Liver (tissue), 7 donors: ENCODE measurements at regions not wholly inside any gene's neighbourhood (a gene's known extent, or its start where the extent isn't known, plus 50 kb on each side); places are given as distances from the start of the nearest gene placed in this dataset.

ENCODE experiments used
- DNase-seq: peaks from one replicate; pipeline ENCODE4 v3.0.0-alpha.2; 2017; ENCODE audit warnings: low spot score
- H3K27ac ChIP-seq, 2 donors: one replicate each; pipeline ENCODE4 v1.7.0; 2013; ENCODE audit warnings: inconsistent platforms in 2 of 2, low read length in 2 of 2, control low read depth in 1 of 2, low read depth in 1 of 2, mild to moderate bottlenecking in 1 of 2
- H3K27me3 ChIP-seq, 4 donors: one replicate each; pipeline versions ENCODE4 v1.6.1 to v1.7.0; 2013; ENCODE audit warnings: low read length in 3 of 4, inconsistent platforms in 1 of 4, mild to moderate bottlenecking in 1 of 4, moderate library complexity in 1 of 4; ENCODE audit not compliant: control insufficient read depth in 4 of 4, insufficient read depth in 4 of 4
- H3K36me3 ChIP-seq, 4 donors: one replicate each; pipeline versions ENCODE4 v1.6.1 to v1.7.0; 2013; ENCODE audit warnings: low read length in 3 of 4, mild to moderate bottlenecking in 3 of 4, low read depth in 1 of 4, moderate library complexity in 1 of 4; ENCODE audit not compliant: control insufficient read depth in 4 of 4, insufficient read depth in 3 of 4
- H3K4me1 ChIP-seq, 4 donors: one replicate each; pipeline versions ENCODE4 v1.6.1 to v1.7.0; 2013; ENCODE audit warnings: low read length in 3 of 4, mild to moderate bottlenecking in 3 of 4, moderate library complexity in 1 of 4; ENCODE audit not compliant: control insufficient read depth in 4 of 4, insufficient read depth in 4 of 4
- H3K4me3 ChIP-seq, 3 donors: one replicate each; pipeline versions ENCODE4 v1.6.1 to v1.7.0; 2013; ENCODE audit warnings: low read length in 3 of 3, control low read depth in 1 of 3, low read depth in 1 of 3, mild to moderate bottlenecking in 1 of 3
- H3K9ac ChIP-seq, 2 donors: one replicate each; pipeline ENCODE4 v1.7.0; 2013; ENCODE audit warnings: low read length in 2 of 2, mild to moderate bottlenecking in 2 of 2, moderate library complexity in 2 of 2, control low read depth in 1 of 2, low read depth in 1 of 2
- H3K9me3 ChIP-seq, 4 donors: one replicate each; pipeline versions ENCODE4 v1.6.1 to v1.7.0; 2013; ENCODE audit warnings: low read length in 3 of 4; ENCODE audit not compliant: control insufficient read depth in 4 of 4
- EGR1 ChIP-seq, 2 donors: IDR thresholded peaks; 2 replicates each; pipeline ENCODE4 v1.6.1; 2016 to 2018; ENCODE audit warnings: antibody characterized with exemption in 2 of 2, low read depth in 2 of 2
- FOXA1 ChIP-seq: IDR thresholded peaks from 2 replicates; pipeline ENCODE4 v1.6.1; 2016; ENCODE audit warnings: antibody characterized with exemption
- FOXA2 ChIP-seq: IDR thresholded peaks from 2 replicates; pipeline ENCODE4 v1.6.1; 2016; ENCODE audit warnings: antibody characterized with exemption
- GABPA ChIP-seq, 2 donors: IDR thresholded peaks in 1 of 2; conservative IDR thresholded peaks in 1 of 2; 2 replicates each; pipeline ENCODE4 v1.6.1; 2016; ENCODE audit warnings: antibody characterized with exemption in 2 of 2, mild to moderate bottlenecking in 1 of 2, moderate library complexity in 1 of 2
- HNF4A ChIP-seq, 2 donors: conservative IDR thresholded peaks; 2 replicates each; pipeline ENCODE4 v1.6.1; 2016; ENCODE audit warnings: antibody characterized with exemption in 2 of 2, mild to moderate bottlenecking in 2 of 2
- HNF4G ChIP-seq: IDR thresholded peaks from 2 replicates; pipeline ENCODE4 v1.6.1; 2016; ENCODE audit warnings: antibody characterized with exemption
- JUND ChIP-seq, 2 donors: IDR thresholded peaks; 2 replicates each; pipeline ENCODE4 v1.6.1; 2016; ENCODE audit warnings: antibody characterized with exemption in 2 of 2
- NR2F2 ChIP-seq: IDR thresholded peaks from 2 replicates; pipeline ENCODE4 v1.6.1; 2016; ENCODE audit warnings: antibody characterized with exemption
- RAD21 ChIP-seq, 2 donors: IDR thresholded peaks; 2 replicates each; pipeline ENCODE4 v1.6.1; 2016; ENCODE audit warnings: antibody characterized with exemption in 2 of 2, mild to moderate bottlenecking in 2 of 2
- RXRA ChIP-seq, 2 donors: IDR thresholded peaks; 2 replicates each; pipeline ENCODE4 v1.6.1; 2017 to 2018; ENCODE audit warnings: antibody characterized with exemption in 2 of 2, mild to moderate bottlenecking in 1 of 2
- SP1 ChIP-seq: IDR thresholded peaks from 2 replicates; pipeline ENCODE4 v1.6.1; 2018; ENCODE audit warnings: antibody characterized with exemption, mild to moderate bottlenecking
- TAF1 ChIP-seq: conservative IDR thresholded peaks from 2 replicates; pipeline ENCODE4 v1.6.1; 2016; ENCODE audit warnings: antibody characterized with exemption, mild to moderate bottlenecking
- YY1 ChIP-seq: IDR thresholded peaks from 2 replicates; pipeline ENCODE4 v1.6.1; 2016; ENCODE audit warnings: antibody characterized with exemption, mild to moderate bottlenecking
- WGBS: extraction: QIAGEN DNeasy Blood & Tissue Kit; methylation state at CpG from one replicate; pipeline ENCODE4 v1.1.7; 2013; 5-methylcytosine and 5-hydroxymethylcytosine counted together
- TF ChIP-seq, protein P1 (sequence below): IDR thresholded peaks from 2 replicates; pipeline ENCODE4 v1.6.1; 2016; ENCODE audit warnings: antibody characterized with exemption, mild to moderate bottlenecking
- TF ChIP-seq, protein P2 (sequence below): IDR thresholded peaks from 2 replicates; pipeline ENCODE4 v1.6.1; 2016; ENCODE audit warnings: antibody characterized with exemption
- TF ChIP-seq, protein P3 (sequence below): IDR thresholded peaks from 2 replicates; pipeline ENCODE4 v1.6.1; 2016; ENCODE audit warnings: antibody characterized with exemption
- TF ChIP-seq, protein P4 (sequence below): IDR thresholded peaks from 2 replicates; pipeline ENCODE4 v1.6.1; 2016; ENCODE audit warnings: antibody characterized with exemption
- donor health status: healthy.
- donor health status: healthy.
- donor health status: healthy.
- donor health status: healthy.

DNA sequence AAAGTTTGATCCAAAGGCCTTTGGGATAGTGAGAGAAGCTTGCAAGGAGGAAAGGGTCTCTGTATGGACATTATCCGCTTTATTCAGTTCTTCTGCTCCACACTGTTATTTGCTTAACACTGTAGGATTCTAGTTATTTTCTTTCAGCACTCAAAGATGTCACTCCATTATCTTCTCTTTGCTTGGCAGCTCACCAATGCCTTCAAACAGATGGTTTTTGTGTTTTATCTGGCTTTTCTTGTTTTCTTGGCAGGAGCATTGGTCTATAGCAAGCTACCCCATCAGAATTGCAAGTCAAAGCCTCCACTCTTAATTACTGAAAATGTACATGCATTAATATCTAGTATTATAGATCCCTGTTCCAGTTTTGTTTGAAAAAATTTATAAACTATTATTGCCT lies 138.8 kb downstream of the EVA1A start:
- no peaks in the 10 kb centered on the region for H3K36me3 ChIP-seq
- DNase-seq: no peak
- H3K27me3 ChIP-seq: peaks cover 0 to 3% (median 0%) of the 10 kb centered on the region in 4 donors
- no peak for TF ChIP-seq TAF1
- H3K9ac ChIP-seq: no peak overlapping the region
- peaks cover 0 to 4% (median 3%) of the 10 kb centered on the region in 4 donors for H3K4me1 ChIP-seq
- no peak overlapping the region for H3K4me3 ChIP-seq
- H3K27ac ChIP-seq: no peak overlapping the region
- no peaks in the 10 kb centered on the region for H3K9me3 ChIP-seq
- WGBS: 92% methylated on average over 1 of the region's 1 CpG

DNA sequence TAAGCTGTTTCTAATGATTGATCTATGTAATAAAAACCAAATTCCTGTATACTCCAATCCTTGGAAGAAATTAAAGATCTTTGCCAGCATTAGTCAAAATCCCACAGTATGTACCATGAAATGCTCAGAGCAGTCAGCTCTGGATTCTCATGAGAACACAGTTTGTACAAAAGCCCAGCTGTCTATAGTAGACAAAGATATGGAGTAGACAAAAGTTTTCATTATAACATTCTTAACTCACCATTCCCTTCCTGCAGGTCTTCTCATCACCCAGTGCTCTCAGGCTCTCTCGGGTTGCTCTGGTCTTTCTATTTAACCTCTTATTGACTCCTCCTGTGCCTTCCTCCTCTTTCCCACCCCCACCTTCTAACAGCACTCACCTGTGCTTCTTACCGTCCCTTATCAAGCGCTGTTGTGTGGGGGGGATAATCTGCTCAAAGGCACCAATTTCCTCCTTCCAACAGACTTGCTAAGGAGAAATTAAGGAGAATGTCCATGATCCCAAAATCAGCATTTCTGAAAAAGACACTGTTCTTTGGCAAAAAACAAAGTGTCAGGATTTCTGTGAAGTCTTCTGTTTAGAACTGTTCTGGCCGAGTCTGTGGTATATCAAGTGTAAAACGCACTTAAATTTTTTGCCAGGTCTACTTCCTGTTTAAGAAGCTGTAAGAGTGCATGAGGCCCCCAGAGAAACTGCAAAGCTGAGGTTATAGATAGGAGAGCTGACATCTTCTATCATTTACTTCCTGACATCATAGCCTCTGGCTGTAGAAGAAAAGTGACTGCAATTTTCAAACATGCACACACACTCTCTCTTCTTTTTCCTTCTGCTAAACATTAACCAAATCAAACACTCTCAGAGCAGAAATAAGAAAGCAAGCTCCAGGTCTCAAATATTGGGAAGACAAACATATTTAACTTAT lies 144.1 kb downstream of the EVA1A start:
- Histone ChIP-seq H3K36me3 (no peaks in the 10 kb centered on the region), H3K4me1 (peaks cover 2 to 9% (median 8%) of the 10 kb centered on the region in 4 donors), H3K4me3 (no peak overlapping the region), H3K9me3 (no peaks in the 10 kb centered on the region), H3K27me3 (peaks cover 0 to 5% (median 0%) of the 10 kb centered on the region in 4 donors), H3K27ac (no peak overlapping the region), H3K9ac (no peak overlapping the region)
- no peak for DNase-seq
- WGBS: 26% methylated on average over 5 of the region's 5 CpGs
- TF ChIP-seq, protein P1, sequence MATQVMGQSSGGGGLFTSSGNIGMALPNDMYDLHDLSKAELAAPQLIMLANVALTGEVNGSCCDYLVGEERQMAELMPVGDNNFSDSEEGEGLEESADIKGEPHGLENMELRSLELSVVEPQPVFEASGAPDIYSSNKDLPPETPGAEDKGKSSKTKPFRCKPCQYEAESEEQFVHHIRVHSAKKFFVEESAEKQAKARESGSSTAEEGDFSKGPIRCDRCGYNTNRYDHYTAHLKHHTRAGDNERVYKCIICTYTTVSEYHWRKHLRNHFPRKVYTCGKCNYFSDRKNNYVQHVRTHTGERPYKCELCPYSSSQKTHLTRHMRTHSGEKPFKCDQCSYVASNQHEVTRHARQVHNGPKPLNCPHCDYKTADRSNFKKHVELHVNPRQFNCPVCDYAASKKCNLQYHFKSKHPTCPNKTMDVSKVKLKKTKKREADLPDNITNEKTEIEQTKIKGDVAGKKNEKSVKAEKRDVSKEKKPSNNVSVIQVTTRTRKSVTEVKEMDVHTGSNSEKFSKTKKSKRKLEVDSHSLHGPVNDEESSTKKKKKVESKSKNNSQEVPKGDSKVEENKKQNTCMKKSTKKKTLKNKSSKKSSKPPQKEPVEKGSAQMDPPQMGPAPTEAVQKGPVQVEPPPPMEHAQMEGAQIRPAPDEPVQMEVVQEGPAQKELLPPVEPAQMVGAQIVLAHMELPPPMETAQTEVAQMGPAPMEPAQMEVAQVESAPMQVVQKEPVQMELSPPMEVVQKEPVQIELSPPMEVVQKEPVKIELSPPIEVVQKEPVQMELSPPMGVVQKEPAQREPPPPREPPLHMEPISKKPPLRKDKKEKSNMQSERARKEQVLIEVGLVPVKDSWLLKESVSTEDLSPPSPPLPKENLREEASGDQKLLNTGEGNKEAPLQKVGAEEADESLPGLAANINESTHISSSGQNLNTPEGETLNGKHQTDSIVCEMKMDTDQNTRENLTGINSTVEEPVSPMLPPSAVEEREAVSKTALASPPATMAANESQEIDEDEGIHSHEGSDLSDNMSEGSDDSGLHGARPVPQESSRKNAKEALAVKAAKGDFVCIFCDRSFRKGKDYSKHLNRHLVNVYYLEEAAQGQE: no peak
- TF ChIP-seq HNF4A (conservative IDR thresholded peaks at IDR 0.05) (no peak), SP1 (no peak), HNF4G (no peak), TAF1 (no peak), NR2F2 (no peak), FOXA2 (no peak), RXRA (IDR thresholded peaks at IDR 0.05) (no peak), FOXA1 (no peak), EGR1 (IDR thresholded peaks at IDR 0.05; ENCODE audit: low read depth in 2 of 2) (no peak), YY1 (no peak), RAD21 (IDR thresholded peaks at IDR 0.05) (no peak), GABPA (IDR thresholded peaks at IDR 0.05 in 1 of 2, conservative IDR thresholded peaks at IDR 0.05 in 1 of 2) (no peak), JUND (IDR thresholded peaks at IDR 0.05) (no peak)
- TF ChIP-seq, protein P2, sequence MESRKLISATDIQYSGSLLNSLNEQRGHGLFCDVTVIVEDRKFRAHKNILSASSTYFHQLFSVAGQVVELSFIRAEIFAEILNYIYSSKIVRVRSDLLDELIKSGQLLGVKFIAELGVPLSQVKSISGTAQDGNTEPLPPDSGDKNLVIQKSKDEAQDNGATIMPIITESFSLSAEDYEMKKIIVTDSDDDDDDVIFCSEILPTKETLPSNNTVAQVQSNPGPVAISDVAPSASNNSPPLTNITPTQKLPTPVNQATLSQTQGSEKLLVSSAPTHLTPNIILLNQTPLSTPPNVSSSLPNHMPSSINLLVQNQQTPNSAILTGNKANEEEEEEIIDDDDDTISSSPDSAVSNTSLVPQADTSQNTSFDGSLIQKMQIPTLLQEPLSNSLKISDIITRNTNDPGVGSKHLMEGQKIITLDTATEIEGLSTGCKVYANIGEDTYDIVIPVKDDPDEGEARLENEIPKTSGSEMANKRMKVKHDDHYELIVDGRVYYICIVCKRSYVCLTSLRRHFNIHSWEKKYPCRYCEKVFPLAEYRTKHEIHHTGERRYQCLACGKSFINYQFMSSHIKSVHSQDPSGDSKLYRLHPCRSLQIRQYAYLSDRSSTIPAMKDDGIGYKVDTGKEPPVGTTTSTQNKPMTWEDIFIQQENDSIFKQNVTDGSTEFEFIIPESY: no peak
- TF ChIP-seq, protein P3, sequence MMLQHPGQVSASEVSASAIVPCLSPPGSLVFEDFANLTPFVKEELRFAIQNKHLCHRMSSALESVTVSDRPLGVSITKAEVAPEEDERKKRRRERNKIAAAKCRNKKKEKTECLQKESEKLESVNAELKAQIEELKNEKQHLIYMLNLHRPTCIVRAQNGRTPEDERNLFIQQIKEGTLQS: no peak
- TF ChIP-seq, protein P4, sequence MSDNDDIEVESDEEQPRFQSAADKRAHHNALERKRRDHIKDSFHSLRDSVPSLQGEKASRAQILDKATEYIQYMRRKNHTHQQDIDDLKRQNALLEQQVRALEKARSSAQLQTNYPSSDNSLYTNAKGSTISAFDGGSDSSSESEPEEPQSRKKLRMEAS: no peak
